ENCODE measurements at regions not wholly inside any gene's neighbourhood (a gene's known extent, or its start where the extent isn't known, plus 50 kb on each side); places are given as distances from the start of the nearest gene placed in this dataset.

- DNase-seq, result no peak
Measured at GRCh38 chr16:86306011-86306644, 204.2 kb upstream of the FOXF1 start.

GRCh38 chr16:86306811-86307513 is 203.4 kb upstream of the FOXF1 start:
- DNase-seq, result no peak

- no peak for DNase-seq
Measured at GRCh38 chr16:86307514-86307903, 202.8 kb upstream of the FOXF1 start.

- DNase-seq, result no peak
Measured at GRCh38 chr16:86308514-86308913, 201.8 kb upstream of the FOXF1 start.

GRCh38 chr16:86313631-86314030 is 196.7 kb upstream of the FOXF1 start:
- no peak for DNase-seq

GRCh38 chr16:86314402-86315025 is 195.8 kb upstream of the FOXF1 start:
- no peak for DNase-seq

GRCh38 chr16:86316967-86317812 is 193.1 kb upstream of the FOXF1 start:
- DNase-seq, result no peak

GRCh38 chr16:86317813-86318650 is 192.3 kb upstream of the FOXF1 start:
- DNase-seq, result no peak

- DNase-seq, result no peak
Measured at GRCh38 chr16:86319585-86320236, 190.6 kb upstream of the FOXF1 start.

- no peak for DNase-seq
Measured at GRCh38 chr16:86320237-86320595, 190.1 kb upstream of the FOXF1 start.

GRCh38 chr16:86321491-86321890 is 188.8 kb upstream of the FOXF1 start:
- no peak for DNase-seq

- DNase-seq, result no peak
Measured at GRCh38 chr16:86322283-86322682, 188.0 kb upstream of the FOXF1 start.

- no peak for DNase-seq
Measured at GRCh38 chr16:86322806-86323205, 187.5 kb upstream of the FOXF1 start.

- no peak for DNase-seq
Measured at GRCh38 chr16:86324320-86324719, 186.0 kb upstream of the FOXF1 start.

- DNase-seq, result no peak
Measured at GRCh38 chr16:86325360-86325759, 185.0 kb upstream of the FOXF1 start.

GRCh38 chr16:86325895-86326294 is 184.4 kb upstream of the FOXF1 start:
- no peak for DNase-seq

- DNase-seq, result no peak
Measured at GRCh38 chr16:86327321-86327720, 183.0 kb upstream of the FOXF1 start.

GRCh38 chr16:86330906-86331305 is 179.4 kb upstream of the FOXF1 start:
- no peak for DNase-seq

- no peak for DNase-seq
Measured at GRCh38 chr16:86334079-86334635, 176.2 kb upstream of the FOXF1 start.

GRCh38 chr16:86335266-86336172 is 174.8 kb upstream of the FOXF1 start:
- no peak for DNase-seq

GRCh38 chr16:86337138-86337537 is 173.2 kb upstream of the FOXF1 start:
- DNase-seq, result no peak
